ENCODE measurements at regions not wholly inside any gene's neighbourhood (a gene's known extent, or its start where the extent isn't known, plus 50 kb on each side); places are given as distances from the start of the nearest gene placed in this dataset.

DNA sequence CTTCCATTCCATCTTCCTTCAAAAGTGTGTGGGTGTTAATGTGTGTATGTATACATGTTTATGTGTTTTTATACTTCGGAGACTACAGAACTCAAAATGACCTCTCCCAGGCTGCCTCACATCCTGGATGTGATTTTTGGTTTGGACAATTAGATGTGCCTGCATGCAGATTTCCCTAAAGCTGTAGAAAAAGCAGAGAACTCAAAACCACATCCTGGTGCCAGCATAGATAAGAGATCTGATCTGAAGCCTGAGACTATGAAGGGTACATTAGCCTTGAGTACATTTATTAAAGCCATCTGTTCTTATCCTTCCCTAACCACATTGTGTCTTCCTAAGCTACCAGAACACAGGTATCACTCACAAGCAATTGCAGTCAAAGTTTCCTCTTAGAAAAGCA, 319.4 kb upstream of the RASGRP1 start:
- DNase-seq (ENCODE audit: low spot score), result no peak

DNA sequence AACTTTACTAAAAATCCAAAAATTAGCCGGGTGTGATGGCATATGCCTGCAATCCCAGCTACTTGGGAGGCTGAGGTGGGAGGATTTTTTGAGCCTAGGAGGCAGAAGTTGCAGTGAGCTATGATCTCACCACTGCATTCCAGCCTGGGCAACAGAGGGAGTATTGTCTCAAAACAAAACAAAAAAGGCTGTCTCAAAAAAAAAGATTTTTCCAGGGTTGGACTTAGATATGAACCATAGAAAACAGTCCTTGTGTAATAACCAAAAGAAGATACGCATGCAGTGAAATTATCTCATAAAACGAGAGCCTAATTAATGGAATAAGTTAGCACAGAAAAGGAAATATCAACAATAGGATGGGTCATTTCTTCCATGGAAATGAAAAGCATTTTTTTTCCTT, 320.4 kb upstream of the RASGRP1 start:
- no peak for DNase-seq (ENCODE audit: low spot score)

DNA sequence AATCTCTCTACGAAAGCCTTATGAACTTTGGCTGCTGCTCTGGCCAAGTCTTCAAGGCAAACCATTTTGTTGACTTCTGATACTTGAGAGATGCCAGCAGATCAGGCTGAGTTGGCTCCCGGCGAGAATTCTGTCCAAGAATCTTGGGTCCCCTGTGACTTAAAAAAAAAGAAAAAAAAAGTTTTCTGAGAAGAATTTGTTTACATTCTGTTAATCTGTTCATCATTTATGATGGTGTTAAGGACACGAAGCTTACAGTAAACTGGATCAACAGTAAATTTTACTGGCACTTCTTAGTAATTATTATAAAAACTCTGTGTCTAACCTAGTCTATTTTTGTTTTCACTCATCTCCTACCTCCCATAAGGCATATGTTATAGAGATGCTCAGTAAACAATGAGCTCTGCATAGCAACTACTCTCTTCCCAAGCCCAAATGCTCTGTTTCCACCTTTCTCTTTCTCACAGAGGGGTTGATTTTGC, 320.9 kb upstream of the RASGRP1 start:
- no peak for DNase-seq (ENCODE audit: low spot score)

DNA sequence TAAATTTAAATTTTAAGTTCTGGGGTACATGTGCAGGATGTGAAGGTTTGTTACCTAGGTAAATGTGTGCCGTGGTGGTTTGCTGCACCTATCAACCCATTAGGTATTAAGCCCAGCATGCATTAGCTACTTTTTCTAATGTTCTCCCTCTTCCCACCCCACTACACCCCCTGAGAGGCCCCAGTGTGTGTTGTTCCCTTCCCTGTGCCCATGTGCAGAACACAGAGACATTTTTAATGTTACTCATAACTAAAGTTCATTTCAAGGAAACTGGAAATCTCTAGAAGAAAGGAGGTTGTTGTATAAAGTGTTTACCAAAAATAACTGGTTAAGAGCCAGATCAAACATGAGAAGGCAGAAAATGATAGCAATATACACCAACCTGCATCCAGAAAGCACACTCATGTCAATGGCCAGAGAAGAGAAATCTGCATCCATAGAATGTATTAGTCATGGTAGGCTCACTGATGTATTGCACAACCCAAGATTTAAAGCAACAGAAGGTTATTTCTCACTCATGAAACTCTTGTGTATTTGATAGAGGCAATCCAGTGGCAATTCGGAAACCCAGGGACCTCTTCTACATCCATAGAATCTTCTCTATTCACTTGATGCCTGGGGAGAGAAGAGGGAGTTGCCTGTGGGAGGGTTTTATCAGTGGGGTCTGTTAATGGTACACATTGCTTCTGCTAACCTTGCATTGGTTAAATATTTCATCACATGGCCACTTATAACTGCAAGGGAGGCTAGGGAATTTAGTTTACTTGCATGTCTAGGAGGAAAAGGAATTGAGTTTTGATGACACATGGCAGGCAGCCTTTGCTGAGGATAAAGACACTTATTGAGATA, 321.9 kb upstream of the RASGRP1 start:
- peak; percentile 10 for DNase-seq (ENCODE audit: low spot score)

DNA sequence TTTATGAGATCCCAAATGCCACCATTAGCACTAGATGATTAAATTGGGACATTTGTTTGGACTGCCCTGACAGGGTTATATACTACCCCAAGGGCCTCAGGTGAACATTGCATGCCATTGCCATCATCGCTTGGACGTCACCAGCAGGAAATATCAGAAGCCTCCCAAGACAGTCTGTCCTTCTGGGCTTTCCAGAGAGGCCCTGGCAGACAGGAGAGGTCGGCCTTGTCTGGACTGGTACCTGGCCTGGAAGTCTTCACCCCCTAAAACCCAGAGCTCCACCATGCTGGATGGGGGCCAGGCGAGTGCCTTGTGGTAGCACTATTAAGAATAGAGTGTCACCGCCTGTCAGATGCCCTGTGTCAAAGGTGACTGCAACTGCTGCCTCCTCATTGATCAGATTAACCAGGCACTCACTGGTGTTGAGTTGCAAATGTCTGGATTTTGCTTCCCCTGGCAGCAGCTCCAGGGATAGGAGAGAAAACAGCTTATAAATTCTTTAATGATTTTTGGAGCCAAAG, 324.1 kb upstream of the RASGRP1 start:
- DNase-seq (ENCODE audit: low spot score), result no peak

DNA sequence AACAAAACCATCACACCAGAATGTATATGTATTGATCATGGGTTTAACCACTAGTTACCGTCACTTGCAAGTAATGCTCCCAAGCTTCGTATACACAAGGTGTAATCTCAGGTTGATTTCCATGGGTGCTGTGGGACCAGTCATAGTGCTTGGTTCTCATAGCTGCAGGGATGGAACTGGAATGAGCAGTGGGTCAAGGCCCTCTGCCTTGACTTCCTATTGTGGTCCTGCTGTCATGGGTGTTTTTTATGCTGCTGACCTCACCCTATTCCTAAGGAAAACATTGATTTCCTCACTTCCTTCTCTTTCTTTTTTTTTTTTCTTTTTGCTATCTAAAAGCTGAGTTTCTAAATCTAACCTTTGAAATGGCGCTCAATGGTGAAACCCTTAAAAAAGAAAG, 325.6 kb upstream of the RASGRP1 start:
- no peak for DNase-seq (ENCODE audit: low spot score)

DNA sequence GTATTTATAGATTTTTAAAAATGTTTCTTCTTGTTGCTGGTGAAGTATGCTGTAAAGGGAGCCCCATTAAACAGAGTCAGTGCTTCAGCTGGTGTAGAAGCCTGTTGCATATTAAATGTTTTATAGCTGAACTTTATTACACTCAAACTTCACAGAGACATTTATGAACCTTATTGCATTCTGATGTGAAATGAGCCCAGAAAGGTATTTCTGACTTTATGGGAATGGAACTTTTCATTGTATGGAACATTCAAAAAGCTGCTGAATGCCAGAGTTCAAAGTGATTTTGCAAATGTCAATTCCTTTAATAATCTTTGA, 329.3 kb upstream of the RASGRP1 start:
- DNase-seq (ENCODE audit: low spot score), result no peak

DNA sequence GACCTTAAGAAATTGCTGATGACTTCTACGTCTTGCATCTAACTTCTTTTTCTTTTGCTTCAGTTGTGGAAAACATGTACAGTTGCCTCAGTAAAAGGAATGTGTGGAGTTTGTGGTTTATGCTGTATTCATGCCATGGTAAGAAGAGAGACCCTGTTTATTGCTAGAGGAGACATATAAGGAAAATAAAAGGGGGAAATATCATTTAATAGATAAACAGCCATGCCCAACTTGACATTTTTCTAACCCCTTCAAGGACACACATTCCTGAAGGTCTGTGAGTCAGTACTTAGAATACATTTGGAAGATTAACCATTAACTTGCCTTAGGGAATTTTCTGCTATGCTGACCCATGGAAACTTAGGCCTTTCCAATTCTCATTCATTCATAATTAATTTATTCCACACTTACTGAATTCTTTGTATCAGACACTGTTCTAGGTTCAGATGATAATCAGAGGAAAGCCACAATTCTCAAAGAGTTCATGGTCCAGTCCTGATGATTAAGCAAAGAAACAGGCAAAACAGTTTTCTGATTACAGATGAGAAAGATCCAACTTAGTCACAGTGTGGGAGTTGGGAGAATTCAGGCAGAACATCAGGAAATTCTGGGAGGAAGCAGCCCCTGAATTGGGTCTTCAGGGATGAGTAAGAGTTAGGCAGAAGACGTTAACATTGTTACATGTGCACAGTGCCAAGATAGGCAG, 329.8 kb upstream of the RASGRP1 start:
- no peak for DNase-seq (ENCODE audit: low spot score)

DNA sequence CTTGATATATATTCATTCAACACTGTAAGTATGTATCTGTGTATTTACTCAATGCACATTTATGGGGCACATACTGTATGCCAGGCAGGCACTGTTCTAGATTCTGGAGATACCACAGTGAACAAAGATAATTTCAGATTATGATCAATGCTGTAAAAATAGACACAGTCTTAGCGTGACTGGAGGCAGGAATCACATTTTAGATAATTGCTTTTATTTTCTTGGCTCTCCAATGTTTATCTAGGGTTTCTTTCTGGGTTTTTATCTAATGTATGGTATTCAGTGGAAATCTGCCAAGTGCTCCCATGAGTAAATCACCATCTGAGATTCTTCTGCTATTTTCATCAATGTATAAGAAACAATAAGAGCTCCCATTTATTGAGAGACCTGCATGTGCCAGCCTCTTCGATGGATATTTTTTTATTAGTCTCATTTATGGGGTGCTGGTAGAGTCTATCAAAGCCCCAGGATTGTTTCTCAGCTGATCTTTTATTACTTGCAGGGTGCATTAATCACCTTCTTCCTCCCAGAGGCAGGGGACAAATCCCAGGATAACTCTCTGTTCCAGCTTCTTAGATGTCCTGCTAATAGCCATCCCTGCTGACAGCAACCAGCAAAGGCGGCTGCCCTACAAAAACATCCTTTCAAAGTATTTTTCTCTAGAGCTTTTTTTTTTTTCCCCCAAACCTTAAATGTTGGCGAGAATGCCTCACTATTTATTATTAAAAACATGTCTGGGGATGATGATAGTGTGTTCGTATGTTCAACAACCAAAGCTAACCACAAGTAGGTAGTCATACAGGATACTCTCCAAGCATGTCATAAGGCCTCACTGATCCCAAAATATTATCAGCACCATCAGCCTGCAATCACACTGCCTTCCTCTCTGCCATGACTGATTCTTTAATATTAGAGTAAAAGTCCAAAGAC, 331.0 kb upstream of the RASGRP1 start:
- no peak for DNase-seq (ENCODE audit: low spot score)

DNA sequence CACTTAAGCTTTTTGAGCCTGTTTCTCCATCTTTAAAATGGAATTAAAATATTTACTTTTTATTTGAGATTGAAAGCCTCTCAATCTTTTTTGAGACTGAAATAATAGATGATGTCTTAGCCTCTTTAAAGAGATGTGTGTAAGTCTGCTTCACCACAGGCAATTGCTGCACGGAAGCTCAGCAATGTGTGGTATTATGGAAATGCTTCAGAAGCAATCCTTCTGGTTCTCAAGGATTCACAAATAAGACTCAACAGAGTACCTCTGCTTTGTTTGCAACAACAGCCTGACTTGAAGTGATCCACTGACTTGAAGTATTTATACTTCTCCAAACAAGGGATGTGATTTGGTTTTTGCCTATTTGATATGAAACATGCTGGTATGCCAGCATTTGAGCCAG, 332.0 kb upstream of the RASGRP1 start:
- no peak for DNase-seq (ENCODE audit: low spot score)

DNA sequence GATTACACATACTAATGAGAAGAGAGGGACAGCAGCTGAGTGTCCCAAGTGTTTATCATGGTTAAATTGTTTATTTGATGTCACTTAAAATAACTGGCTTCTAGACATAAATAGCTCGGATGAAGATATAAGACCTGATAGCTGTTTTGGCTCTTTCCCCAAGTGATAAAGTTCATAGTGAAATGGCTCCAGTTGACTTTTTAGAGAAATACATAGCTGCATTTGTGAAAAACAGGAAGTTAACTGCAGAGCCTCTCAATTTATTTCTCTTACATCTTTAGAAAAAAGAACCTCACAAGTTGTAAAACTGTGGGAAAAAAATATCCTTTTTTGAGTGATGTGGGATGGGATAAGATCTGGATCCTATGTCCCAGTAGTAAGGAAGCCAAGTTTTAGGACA, 332.9 kb upstream of the RASGRP1 start:
- DNase-seq (ENCODE audit: low spot score), result no peak

DNA sequence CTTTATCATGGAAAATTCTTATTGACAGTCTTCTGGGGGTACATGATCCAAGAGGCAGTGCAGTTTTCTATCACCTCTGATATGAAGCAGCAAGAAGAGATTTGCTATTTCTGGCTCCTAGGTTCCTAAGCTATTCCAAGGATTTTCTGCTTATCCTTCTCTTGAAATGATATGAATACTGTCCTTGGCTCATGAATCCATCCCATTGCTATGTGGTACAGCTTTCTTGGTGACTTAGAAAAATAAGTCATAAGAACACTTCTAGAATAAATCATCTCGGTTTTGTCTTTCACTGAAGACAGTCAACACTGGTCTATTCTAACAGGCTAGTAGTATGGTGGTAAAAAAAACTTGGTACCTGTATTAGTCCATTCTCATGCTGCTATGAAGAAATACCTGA, 333.6 kb upstream of the RASGRP1 start:
- DNase-seq (ENCODE audit: low spot score), result no peak

DNA sequence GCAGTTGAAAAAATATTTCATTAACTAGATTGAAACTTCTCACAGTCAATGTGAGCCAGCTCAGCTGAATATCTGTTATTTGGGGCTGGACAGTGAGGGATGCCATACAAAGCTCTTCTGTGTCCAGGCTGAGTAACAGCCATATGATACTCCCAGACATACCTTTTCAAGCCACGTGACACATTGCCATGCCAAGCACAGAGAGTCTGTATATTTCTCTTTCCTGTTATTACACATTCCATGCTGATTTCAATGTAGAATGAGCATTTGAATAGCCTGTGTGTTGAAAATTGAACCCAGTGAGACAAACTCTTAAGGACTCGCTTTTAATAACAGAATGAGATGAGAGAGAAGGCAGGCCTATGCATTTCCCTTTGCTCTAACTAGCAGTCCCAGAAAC, 334.7 kb upstream of the RASGRP1 start:
- DNase-seq (ENCODE audit: low spot score), result no peak

DNA sequence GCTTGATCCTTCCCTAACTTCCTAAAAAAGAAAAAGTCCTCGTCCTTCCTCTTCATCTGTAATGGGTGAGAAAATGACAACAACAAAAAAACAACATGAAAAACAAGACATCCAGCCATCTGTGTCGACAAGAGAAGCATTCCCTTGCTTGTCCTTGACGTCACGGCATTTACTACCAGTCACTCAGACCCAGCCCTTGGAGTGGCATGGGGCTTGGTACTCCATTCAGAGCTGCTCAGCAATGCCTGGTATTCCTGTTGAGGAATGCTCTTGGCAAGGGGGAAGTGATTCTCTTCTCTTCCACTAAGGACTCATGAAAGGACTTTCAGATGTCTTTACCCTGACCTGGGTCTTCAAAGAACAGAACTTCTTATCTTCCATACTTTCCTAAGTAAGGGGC, 339.7 kb upstream of the RASGRP1 start:
- DNase-seq (ENCODE audit: low spot score), result no peak

DNA sequence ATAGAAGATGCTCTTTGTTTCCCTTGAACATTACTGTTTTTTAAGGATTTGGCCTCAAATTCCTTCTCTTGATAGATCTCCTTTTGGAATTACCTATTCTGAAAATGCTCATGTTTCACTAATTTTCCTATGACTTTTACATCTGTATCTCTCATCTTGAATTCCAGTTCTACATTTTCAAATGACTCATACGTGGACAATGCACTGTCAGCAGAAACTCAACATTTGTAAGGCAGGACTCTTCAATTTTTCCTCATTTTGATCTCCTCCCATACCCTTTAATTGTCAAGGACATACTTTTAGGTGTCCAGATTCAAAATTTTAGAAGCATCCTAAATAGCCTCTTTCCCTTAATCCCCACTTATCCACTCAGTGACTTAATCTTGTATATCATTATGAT, 341.0 kb upstream of the RASGRP1 start:
- DNase-seq (ENCODE audit: low spot score), result no peak

DNA sequence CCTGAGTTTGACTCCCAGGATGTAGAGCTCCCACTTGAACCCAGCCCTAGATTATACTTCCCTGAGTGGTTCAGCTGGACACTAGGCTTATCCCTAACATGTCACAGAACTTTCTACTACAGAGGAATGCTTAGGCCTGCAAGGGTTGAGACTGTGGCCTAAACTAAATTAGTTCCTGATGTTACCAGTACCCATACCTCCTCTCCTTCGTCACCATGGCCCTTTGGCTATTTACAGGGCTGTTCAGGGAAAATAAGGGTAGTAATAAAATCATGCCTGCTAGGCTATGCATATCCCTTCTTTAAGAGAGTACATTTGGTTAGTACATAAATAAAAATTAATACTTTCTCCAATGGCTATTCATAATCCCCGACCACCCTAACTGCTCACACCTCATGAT, 356.4 kb upstream of the RASGRP1 start:
- no peak for DNase-seq (ENCODE audit: low spot score)

DNA sequence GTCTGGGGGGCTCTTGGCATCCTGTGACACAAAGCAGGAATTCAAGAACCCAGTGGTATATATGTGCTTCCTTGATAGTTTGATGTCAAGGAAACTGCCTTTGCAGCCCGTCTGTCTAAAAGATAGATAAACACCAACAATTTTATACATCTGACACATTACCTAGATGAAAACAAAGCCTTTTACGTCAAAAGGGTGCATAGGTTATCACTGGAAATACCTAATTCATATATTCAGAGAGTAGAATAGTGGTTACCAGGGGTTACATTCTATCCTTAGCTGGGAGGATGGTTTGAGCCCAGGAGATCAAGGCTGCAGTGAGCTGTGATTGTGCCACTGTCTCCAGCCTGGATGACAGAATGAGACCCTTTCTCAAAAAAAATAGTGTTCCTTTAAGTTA, 356.9 kb upstream of the RASGRP1 start:
- no peak for DNase-seq (ENCODE audit: low spot score)

DNA sequence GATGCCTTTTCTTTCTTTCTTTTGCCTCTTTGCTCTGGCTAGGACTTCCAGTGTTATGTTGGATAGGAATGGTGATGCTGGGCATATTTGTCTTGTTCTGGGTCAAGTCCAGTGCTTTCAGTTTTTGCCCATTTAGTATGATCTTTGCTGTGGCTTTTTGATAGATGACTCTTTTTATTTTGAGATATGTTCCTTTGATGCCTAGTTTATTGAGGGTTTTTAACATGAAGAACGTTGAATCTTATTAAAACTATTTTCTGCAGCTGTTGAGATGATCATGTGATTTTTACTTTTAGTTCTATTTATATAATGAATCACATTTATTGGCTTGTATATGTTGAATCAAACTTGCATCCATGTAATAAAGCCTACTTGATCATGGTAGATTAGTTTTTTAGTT, 363.8 kb upstream of the RASGRP1 start:
- no peak for DNase-seq (ENCODE audit: low spot score)

DNA sequence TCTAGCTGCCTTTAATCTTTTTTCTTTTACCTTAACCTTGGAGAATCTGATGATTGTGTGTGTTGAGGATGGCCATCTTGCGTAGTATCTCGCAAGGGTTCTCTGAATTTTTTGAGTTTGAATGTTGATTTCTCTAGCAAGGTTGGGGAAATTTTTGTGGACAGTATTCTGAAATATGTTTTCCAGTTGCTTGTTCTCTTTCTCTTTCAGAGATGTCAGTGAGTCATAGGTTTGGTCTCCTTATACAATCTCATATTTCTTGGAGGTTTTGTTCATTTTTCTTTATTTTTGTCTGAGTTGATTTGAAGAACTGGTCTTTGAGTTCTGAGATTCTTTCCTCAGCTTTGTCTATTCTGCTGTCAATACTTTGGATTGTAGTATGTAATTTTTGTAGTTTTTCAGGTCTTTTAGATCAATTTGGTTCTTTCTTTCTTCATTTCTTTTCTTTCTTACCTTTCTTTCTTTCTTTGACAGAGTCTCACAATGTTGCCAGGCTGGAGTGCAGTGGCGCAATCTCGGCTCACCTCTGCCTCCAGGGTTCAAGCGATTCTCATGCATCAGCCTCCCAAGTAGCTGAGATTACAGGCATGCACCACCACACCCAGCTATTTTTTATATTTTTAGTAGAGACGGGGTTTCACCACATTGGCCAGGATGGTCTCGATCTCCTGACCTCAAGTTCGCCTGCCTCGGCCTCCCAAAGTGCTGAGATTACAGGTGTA, 366.4 kb upstream of the RASGRP1 start:
- no peak for DNase-seq (ENCODE audit: low spot score)

DNA sequence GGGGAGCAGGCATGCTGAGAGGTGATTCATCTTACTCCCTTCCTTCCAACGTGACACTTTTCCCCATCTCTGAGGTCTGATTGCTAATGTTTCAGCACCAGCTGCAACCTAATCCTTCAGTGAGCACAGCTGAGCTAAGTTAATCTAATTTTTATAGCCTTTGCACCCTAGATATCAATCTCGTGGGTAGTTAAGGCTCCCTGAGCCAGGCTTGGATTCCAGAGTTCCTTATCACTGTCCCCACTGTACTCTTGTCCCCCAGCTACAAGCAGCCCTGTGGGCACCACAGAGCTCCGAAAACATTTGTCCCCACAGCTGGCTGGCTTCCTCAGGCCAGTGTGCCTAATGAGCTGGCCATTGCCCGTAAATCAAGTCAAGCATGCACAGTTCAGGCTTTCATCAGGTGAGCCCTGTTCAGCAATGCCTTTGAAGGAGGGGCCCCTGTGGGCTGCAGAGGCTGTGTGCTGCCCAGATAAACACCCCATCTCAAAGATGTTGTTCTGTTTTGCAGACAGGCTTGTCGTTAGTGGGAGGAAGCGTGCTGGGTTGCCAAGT, 376.9 kb upstream of the RASGRP1 start:
- no peak for DNase-seq (ENCODE audit: low spot score)

DNA sequence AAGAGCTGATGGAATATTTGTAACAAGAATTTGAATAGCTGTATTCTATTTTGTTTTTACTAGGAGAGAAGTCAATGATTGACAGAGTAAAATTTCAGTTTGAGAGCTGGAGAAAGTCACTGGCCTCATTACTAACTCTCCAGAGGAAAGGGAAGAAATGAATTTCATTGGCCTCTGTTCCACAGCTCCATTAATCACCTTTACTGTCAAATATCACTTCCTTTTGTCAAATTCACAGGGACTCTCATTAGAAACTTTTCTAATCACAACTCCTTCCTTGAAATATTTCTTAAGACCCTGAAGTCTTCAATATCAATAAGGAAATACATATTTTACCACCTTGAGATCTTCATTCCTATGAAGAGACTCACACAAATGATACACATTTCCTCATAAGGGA, 379.9 kb upstream of the RASGRP1 start:
- no peak for DNase-seq (ENCODE audit: low spot score)

Measured in HT-29 (cell line).